GM18520 (cell line): ENCODE measurements at regions not wholly inside any gene's neighbourhood (a gene's known extent, or its start where the extent isn't known, plus 50 kb on each side); places are given as distances from the start of the nearest gene placed in this dataset.
"Not testable (repeated sequence)": the region's sequence is repeated elsewhere in the genome, so short reads cannot be mapped to it uniquely, and the experiment has no call there.

ENCODE experiments used
- ATAC-seq: cut with Tn5 transposase; IDR thresholded peaks from one replicate; pipeline ENCODE4 v1.9.1; 2021; ENCODE audit not compliant: unreplicated experiment

- ATAC-seq, result no peak
These were observed 65.7 kb upstream of the LANCL2 start for GRCh38 chr7:55299273-55299967.

- ATAC-seq, result no peak
These were observed 61.9 kb upstream of the LANCL2 start for GRCh38 chr7:55303220-55303619.

- no peak for ATAC-seq
These were observed 60.9 kb upstream of the LANCL2 start for GRCh38 chr7:55304018-55304762.

GRCh38 chr7:55305135-55305534 is 60.0 kb upstream of the LANCL2 start:
- no peak for ATAC-seq

- no peak for ATAC-seq
These were observed 58.8 kb upstream of the LANCL2 start for GRCh38 chr7:55306331-55306730.

- ATAC-seq, result no peak
These were observed 57.8 kb upstream of the LANCL2 start for GRCh38 chr7:55307123-55307916.

GRCh38 chr7:55308186-55308929 is 56.8 kb upstream of the LANCL2 start:
- ATAC-seq, result no peak

GRCh38 chr7:55309040-55309991 is 55.8 kb upstream of the LANCL2 start:
- ATAC-seq, result peak; percentile 89

- ATAC-seq, result no peak
These were observed 54.7 kb upstream of the LANCL2 start for GRCh38 chr7:55310287-55311025.

- ATAC-seq, result not testable (repeated sequence)
These were observed 53.2 kb upstream of the LANCL2 start for GRCh38 chr7:55311892-55312291.

GRCh38 chr7:55313671-55314070 is 51.5 kb upstream of the LANCL2 start:
- ATAC-seq, result not testable (repeated sequence)

- ATAC-seq, result no peak
These were observed 50.2 kb upstream of the LANCL2 start for GRCh38 chr7:55314967-55315366.
